Mesendoderm (in vitro differentiated cells): ENCODE measurements at regions not wholly inside any gene's neighbourhood (a gene's known extent, or its start where the extent isn't known, plus 50 kb on each side); places are given as distances from the start of the nearest gene placed in this dataset.
A peak's percentile ranks its signal among the peaks of the same experiment; 100 is the strongest.
"Not testable (repeated sequence)": the region's sequence is repeated elsewhere in the genome, so short reads cannot be mapped to it uniquely, and the experiment has no call there.

Experiments
- DNase-seq: peaks from one replicate; pipeline ENCODE4 v3.0.0; 2013
- H2AK5ac ChIP-seq: 2 replicates; pipeline ENCODE4 v1.6.1; 2013; ENCODE audit warnings: low read length, inconsistent platforms
- H2BK120ac ChIP-seq: 2 replicates; pipeline ENCODE4 v1.6.1; 2013; ENCODE audit warnings: low read depth, mild to moderate bottlenecking, low read length, moderate library complexity, mixed read lengths
- H2BK15ac ChIP-seq: replicated peaks from 2 replicates; pipeline ENCODE4 v1.6.1; 2013; ENCODE audit warnings: low read depth, mild to moderate bottlenecking, moderate library complexity
- H2BK5ac ChIP-seq: 2 replicates; pipeline ENCODE4 v1.6.1; 2013; ENCODE audit warnings: low read length, inconsistent platforms
- H3K18ac ChIP-seq: 2 replicates; pipeline ENCODE4 v1.6.1; 2013; ENCODE audit warnings: mild to moderate bottlenecking, low read length, mixed read lengths
- H3K23ac ChIP-seq: one replicate; pipeline ENCODE4 v1.6.1; 2013; ENCODE audit warnings: low read length
- H3K27ac ChIP-seq: 2 replicates; pipeline ENCODE4 v1.5.1; 2013; ENCODE audit warnings: low read depth, mild to moderate bottlenecking, inconsistent platforms, low read length, moderate library complexity
- H3K27me3 ChIP-seq: 2 replicates; pipeline ENCODE4 v1.6.1; 2013; ENCODE audit warnings: low read length, control low read depth, mild to moderate bottlenecking, inconsistent platforms; ENCODE audit not compliant: insufficient read depth, poor library complexity
- H3K36me3 ChIP-seq: 2 replicates; pipeline ENCODE4 v1.6.1; 2013; ENCODE audit warnings: low read length, inconsistent platforms; ENCODE audit not compliant: control insufficient read depth, insufficient read depth
- H3K4ac ChIP-seq: one replicate; pipeline ENCODE4 v1.6.1; 2013; ENCODE audit warnings: low read depth, mild to moderate bottlenecking, low read length, moderate library complexity
- H3K4me1 ChIP-seq: 2 replicates; pipeline ENCODE4 v1.6.1; 2013; ENCODE audit warnings: low read depth, low read length, inconsistent platforms; ENCODE audit not compliant: control insufficient read depth
- H3K4me2 ChIP-seq: 2 replicates; pipeline ENCODE4 v1.6.1; 2013; ENCODE audit warnings: low read length
- H3K4me3 ChIP-seq: 2 replicates; pipeline ENCODE4 v1.5.1; 2013; ENCODE audit warnings: mild to moderate bottlenecking, low read length
- H3K56ac ChIP-seq: one replicate; pipeline ENCODE4 v1.6.1; 2013; ENCODE audit warnings: low read length
- H3K79me1 ChIP-seq: 2 replicates; pipeline ENCODE4 v1.6.1; 2013; ENCODE audit warnings: low read length, inconsistent platforms
- H3K79me2 ChIP-seq: 2 replicates; pipeline ENCODE4 v1.6.1; 2013; ENCODE audit warnings: mild to moderate bottlenecking, low read length; ENCODE audit not compliant: control insufficient read depth, insufficient read depth
- H3K9ac ChIP-seq: 2 replicates; pipeline ENCODE4 v1.6.1; 2013; ENCODE audit warnings: low read length, inconsistent platforms
- H4K5ac ChIP-seq: one replicate; pipeline ENCODE4 v1.6.1; 2013; ENCODE audit warnings: low read length
- H4K8ac ChIP-seq: one replicate; pipeline ENCODE4 v1.6.1; 2013; ENCODE audit warnings: low read depth, mild to moderate bottlenecking, control low read depth, low read length, moderate library complexity
- WGBS: extraction: QIAGEN DNeasy Blood & Tissue Kit; methylation state at CpG from one replicate; pipeline ENCODE4 v1.1.7; 2013; ENCODE audit warnings: low lambda C conversion rate, missing lambda C conversion rate; ENCODE audit not compliant: insufficient coverage; ENCODE audit errors: extremely low coverage; 5-methylcytosine and 5-hydroxymethylcytosine counted together

DNA sequence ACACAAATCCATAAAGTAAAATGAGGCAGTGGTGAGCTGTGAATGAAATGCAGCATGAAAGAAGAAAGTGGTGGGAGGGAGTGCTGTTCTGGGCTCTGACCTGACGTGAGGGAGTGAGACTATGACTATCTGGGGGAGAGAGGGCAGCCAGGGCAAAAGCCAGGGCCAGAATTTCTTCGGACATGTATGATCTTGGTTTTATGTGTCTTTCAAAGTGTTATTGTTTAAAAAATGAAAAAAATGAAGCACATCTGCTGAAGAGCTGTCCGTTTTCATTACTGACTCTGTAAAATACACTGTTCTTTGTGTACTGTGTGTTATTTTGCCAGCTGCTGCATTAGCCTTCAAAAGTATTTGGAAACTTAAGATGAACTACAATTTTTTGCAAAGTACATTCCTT, 70.2 kb upstream of the KLF14 start:
- Histone ChIP-seq H3K9ac (no peak overlapping the region), H3K23ac (no peak overlapping the region), H4K8ac (no peak overlapping the region), H3K4ac (no peak overlapping the region), H3K4me1 (no peaks in the 10 kb centered on the region), H3K36me3 (no peaks in the 10 kb centered on the region), H3K27me3 (no peaks in the 10 kb centered on the region), H4K5ac (no peak overlapping the region), H2BK5ac (no peak overlapping the region), H3K56ac (no peak overlapping the region), H3K79me2 (no peaks in the 10 kb centered on the region), H3K4me2 (no peak overlapping the region), H3K79me1 (no peaks in the 10 kb centered on the region), H2BK15ac (no peak overlapping the region), H2BK120ac (no peak overlapping the region), H3K4me3 (no peak overlapping the region), H2AK5ac (no peak overlapping the region), H3K27ac (no peak overlapping the region), H3K18ac (no peak overlapping the region)
- WGBS = no CpG with 5 or more reads among the region's 3 CpGs
- DNase-seq = no peak

DNA sequence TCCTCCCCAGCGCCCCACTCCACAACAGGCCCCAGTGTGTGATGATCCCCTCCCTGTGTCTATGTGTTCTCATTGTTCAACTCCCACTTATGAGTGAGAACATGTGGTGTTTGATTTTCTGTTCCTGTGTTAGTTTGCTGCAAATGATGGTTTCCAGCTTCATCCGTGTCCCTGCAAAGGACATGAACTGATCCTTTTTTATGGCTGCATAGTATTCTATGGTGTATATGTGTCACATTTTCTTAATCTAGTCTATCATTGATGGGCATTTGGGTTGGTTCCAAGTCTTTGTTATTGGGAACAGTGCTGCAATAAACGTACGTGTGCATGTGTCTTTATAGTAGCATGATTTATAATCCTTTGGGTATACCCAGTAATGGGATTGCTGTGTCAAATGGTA, 78.8 kb upstream of the KLF14 start:
- not testable (repeated sequence) for H3K23ac ChIP-seq, H3K27me3 ChIP-seq, H4K5ac ChIP-seq, H2BK120ac ChIP-seq, H3K4me2 ChIP-seq, H3K79me1 ChIP-seq, H3K36me3 ChIP-seq, H3K4ac ChIP-seq, DNase-seq, H2BK15ac ChIP-seq, H4K8ac ChIP-seq, H2BK5ac ChIP-seq, H3K4me1 ChIP-seq, H3K27ac ChIP-seq, H3K79me2 ChIP-seq, H3K18ac ChIP-seq, H2AK5ac ChIP-seq, H3K9ac ChIP-seq, H3K4me3 ChIP-seq, H3K56ac ChIP-seq
- no CpG with 5 or more reads among the region's 4 CpGs for WGBS

DNA sequence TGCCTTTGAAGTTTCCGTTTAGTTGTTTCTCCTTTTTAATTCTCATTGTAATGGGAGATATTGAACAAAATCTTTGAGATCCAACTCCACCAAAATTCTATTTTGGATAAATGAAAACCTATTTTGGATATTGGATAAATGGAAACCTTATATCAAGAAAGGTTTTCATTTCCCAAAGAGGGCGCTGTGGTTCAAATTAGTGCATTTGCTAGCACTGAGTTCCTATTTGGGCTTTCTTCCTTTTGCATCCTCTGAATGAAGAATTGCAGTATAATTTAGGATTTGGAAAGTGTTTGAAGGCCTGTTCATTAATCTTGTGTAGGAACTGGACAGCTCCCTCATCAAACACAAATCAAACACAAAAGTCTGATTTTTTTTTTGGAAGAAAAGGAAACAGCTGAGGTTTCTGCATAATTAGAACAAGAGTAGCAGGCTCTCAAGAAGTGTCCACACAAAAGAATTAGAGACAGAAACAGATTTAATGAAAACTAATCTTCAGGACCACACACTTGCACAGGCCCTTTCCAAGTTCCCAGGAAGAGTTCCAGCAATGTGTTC, 80.8 kb upstream of the KLF14 start:
- H3K4me1 ChIP-seq = no peaks in the 10 kb centered on the region
- H2BK5ac ChIP-seq = no peak overlapping the region
- no peak overlapping the region for H3K4ac ChIP-seq
- H3K23ac ChIP-seq = no peak overlapping the region
- H2AK5ac ChIP-seq = no peak overlapping the region
- no peaks in the 10 kb centered on the region for H3K79me1 ChIP-seq
- no peaks in the 10 kb centered on the region for H3K36me3 ChIP-seq
- no peak overlapping the region for H3K9ac ChIP-seq
- H4K8ac ChIP-seq = no peak overlapping the region
- no peak overlapping the region for H2BK120ac ChIP-seq
- H3K27ac ChIP-seq = no peak overlapping the region
- peak; percentile 31 for DNase-seq
- H4K5ac ChIP-seq = no peak overlapping the region
- WGBS = no CpG with 5 or more reads among the region's 2 CpGs
- H3K4me3 ChIP-seq = no peak overlapping the region
- H3K79me2 ChIP-seq = no peaks in the 10 kb centered on the region
- H3K56ac ChIP-seq = no peak overlapping the region
- no peak overlapping the region for H3K4me2 ChIP-seq
- H2BK15ac ChIP-seq = no peak overlapping the region
- H3K18ac ChIP-seq = no peak overlapping the region
- no peaks in the 10 kb centered on the region for H3K27me3 ChIP-seq

DNA sequence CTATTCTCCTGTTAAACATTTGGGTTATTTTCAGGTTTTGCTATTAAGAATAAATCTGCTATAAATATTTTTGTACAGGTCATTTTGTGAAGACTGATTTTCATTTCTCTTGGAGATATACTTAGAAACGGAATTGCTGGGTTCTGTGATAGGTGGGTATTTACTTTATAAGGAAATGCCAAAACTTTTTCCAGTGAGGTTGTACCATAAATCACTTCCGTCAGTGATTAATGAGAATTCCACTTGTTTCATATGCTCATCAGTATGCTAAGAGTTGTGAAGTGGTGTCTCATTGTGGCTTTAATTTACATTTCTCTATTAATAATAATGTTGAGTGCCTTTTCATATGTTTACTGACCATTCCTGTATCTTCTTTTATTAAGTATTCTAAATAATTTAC, 84.0 kb upstream of the KLF14 start:
- H3K23ac ChIP-seq = no peak overlapping the region
- H3K56ac ChIP-seq = no peak overlapping the region
- H4K5ac ChIP-seq = no peak overlapping the region
- H3K4me2 ChIP-seq = no peak overlapping the region
- WGBS = no CpG with 5 or more reads among the region's 2 CpGs
- no peak overlapping the region for H3K4me3 ChIP-seq
- no peaks in the 10 kb centered on the region for H3K27me3 ChIP-seq
- no peak overlapping the region for H3K18ac ChIP-seq
- H2BK5ac ChIP-seq = no peak overlapping the region
- no peak overlapping the region for H3K4ac ChIP-seq
- no peaks in the 10 kb centered on the region for H3K79me1 ChIP-seq
- H4K8ac ChIP-seq = no peak overlapping the region
- H2BK15ac ChIP-seq = no peak overlapping the region
- no peak overlapping the region for H3K9ac ChIP-seq
- no peak overlapping the region for H2BK120ac ChIP-seq
- no peaks in the 10 kb centered on the region for H3K79me2 ChIP-seq
- no peak overlapping the region for H3K27ac ChIP-seq
- H3K4me1 ChIP-seq = no peaks in the 10 kb centered on the region
- H2AK5ac ChIP-seq = no peak overlapping the region
- no peaks in the 10 kb centered on the region for H3K36me3 ChIP-seq
- no peak for DNase-seq

DNA sequence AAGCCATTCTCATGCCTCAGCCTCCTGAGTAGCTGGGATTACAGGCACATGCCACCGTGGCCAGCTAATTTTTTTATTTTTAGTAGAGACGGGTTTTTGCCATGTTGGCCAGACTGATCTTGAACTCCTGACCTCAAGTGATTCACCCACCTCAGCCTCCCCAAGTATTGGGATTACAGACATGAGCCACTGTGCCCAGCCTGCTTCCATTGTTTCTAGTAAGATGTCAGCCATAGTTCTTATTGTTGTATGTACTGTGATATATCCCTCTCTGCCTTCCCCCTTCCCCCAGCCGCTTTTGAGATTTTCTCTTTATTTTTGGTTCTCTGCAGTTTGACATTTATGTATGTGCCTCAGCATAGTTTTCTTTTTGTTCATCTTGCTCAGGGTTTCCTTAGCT, 87.9 kb upstream of the KLF14 start:
- Histone ChIP-seq H3K18ac (no peak overlapping the region), H3K36me3 (no peaks in the 10 kb centered on the region), H2BK15ac (no peak overlapping the region), H3K4me1 (no peaks in the 10 kb centered on the region), H3K4me3 (no peak overlapping the region), H3K27ac (no peak overlapping the region), H3K27me3 (no peaks in the 10 kb centered on the region), H3K79me2 (no peaks in the 10 kb centered on the region), H3K4ac (no peak overlapping the region), H3K23ac (no peak overlapping the region), H4K8ac (no peak overlapping the region), H3K4me2 (no peak overlapping the region), H3K9ac (no peak overlapping the region), H2AK5ac (no peak overlapping the region), H2BK120ac (no peak overlapping the region), H2BK5ac (no peak overlapping the region), H3K79me1 (no peaks in the 10 kb centered on the region), H4K5ac (no peak overlapping the region), H3K56ac (no peak overlapping the region)
- WGBS = no CpG with 5 or more reads among the region's 3 CpGs
- DNase-seq = no peak

DNA sequence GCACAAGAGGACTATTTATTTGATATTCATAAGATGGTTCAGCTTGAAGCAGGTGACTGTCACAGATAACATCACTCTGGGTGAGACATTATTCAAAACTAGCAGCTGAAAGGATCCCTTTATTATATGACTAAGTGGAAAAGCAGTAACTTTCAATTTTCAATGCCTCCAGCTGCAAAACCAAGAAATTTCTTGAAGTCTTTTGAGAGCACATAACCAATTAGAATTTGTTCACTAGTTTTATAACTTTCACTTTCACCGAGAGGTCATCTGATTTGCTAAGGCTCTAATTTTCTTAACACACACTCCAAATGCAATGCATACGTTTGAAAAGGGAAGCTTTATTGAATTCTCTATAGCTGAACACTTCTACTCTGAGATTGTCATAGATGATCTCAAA, 88.6 kb upstream of the KLF14 start:
- no peak for DNase-seq

More for the DNA sequence above, 88.6 kb upstream of the KLF14 start:
- H3K4me1 ChIP-seq = no peaks in the 10 kb centered on the region
- H3K9ac ChIP-seq = no peak overlapping the region
- no peak overlapping the region for H4K8ac ChIP-seq
- no peaks in the 10 kb centered on the region for H3K79me2 ChIP-seq
- H3K4me3 ChIP-seq = no peak overlapping the region
- H3K36me3 ChIP-seq = no peaks in the 10 kb centered on the region
- no peak overlapping the region for H3K4ac ChIP-seq
- H4K5ac ChIP-seq = no peak overlapping the region
- H3K18ac ChIP-seq = no peak overlapping the region
- H2AK5ac ChIP-seq = no peak overlapping the region
- H3K79me1 ChIP-seq = no peaks in the 10 kb centered on the region
- H3K23ac ChIP-seq = no peak overlapping the region
- no peak overlapping the region for H2BK15ac ChIP-seq
- WGBS = no CpG with 5 or more reads among the region's 2 CpGs
- no peak overlapping the region for H2BK120ac ChIP-seq
- no peak overlapping the region for H3K4me2 ChIP-seq
- no peaks in the 10 kb centered on the region for H3K27me3 ChIP-seq
- no peak overlapping the region for H2BK5ac ChIP-seq
- no peak overlapping the region for H3K56ac ChIP-seq
- H3K27ac ChIP-seq = no peak overlapping the region
